ENCODE measurements at regions not wholly inside any gene's neighbourhood (a gene's known extent, or its start where the extent isn't known, plus 50 kb on each side); places are given as distances from the start of the nearest gene placed in this dataset.

DNA sequence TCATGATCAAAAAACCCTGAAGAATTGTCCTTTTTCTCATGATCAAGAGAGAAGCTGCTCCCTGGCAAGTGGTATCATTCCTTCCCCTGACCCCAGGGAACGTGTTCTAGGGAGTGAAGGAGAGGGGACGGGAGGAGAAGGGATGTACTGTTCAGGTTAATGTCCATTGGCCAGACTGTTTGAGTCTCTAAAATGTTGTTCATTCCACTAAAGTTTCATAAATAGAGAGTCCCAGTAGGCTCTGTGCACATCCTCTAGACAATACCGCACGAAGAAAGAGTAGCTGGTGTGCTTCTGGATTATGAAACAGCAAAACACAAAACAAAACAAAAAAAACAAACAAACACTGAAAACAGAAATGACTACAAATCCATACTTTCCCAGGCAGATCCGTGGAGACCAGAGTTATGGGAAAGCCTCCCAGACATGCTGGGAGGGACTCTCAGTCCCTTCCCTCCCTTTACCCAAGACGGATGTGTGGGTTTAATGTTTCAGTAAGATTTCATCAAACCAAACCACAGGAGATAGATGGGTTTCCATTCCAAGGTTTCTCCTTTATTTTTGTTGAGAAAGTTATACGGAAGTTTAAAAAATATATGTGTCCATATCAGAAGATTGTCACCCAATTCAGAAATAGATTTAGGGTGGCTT is 66.5 kb upstream of the TNS3 start:
- Histone ChIP-seq H2BK12ac (ENCODE audit: low read depth, low read length) (no peak overlapping the region), H3K23me2 (ENCODE audit: low read depth, low read length) (no peaks in the 10 kb centered on the region), H2BK5ac (ENCODE audit: low read depth, low read length) (no peak overlapping the region), H3K23ac (ENCODE audit: insufficient read length) (no peak overlapping the region), H4K91ac (replicated peaks; ENCODE audit: insufficient read length, low read length) (no peak overlapping the region), H2BK20ac (ENCODE audit: low read length) (no peak overlapping the region), H3K79me1 (ENCODE audit: low read depth, low read length) (no peaks in the 10 kb centered on the region), H3K56ac (replicated peaks; ENCODE audit: insufficient read length, low read depth, low read length) (no peak overlapping the region), H3K14ac (ENCODE audit: insufficient read length) (no peak overlapping the region), H4K5ac (ENCODE audit: insufficient read length, low read depth, low read length) (no peak overlapping the region), H2BK15ac (ENCODE audit: low read length) (no peak overlapping the region), H2AK5ac (ENCODE audit: low read depth, low read length) (no peak overlapping the region), H3K27ac (ENCODE audit: low read depth, low read length) (no peak overlapping the region), H3K79me2 (ENCODE audit: control insufficient read depth in 1 of 2, insufficient read depth in 2 of 2, low read length in 2 of 2) (no peaks in the 10 kb centered on the region), H3K4me1 (replicated peaks in 1 of 4; ENCODE audit: control insufficient read depth in 3 of 4, insufficient read depth in 4 of 4, low read length in 3 of 4) (peaks cover 0 to 6% (median 0%) of the 10 kb centered on the region in 4 experiments; a peak in 2 of 7 replicates), H3K27me3 (replicated peaks in 1 of 4; ENCODE audit: control insufficient read depth in 3 of 4, extremely low read depth in 1 of 4, insufficient read depth in 3 of 4, low read length in 3 of 4) (no peaks in the 10 kb centered on the region), H3K18ac (ENCODE audit: extremely low read depth, low read length) (no peak overlapping the region), H3K9ac (replicated peaks in 1 of 4; ENCODE audit: extremely low read depth in 1 of 4, low read depth in 3 of 4, low read length in 3 of 4) (no peak overlapping the region), H3K4ac (replicated peaks; ENCODE audit: insufficient read length, low read depth, low read length) (no peak overlapping the region), H3K36me3 (ENCODE audit: control insufficient read depth in 2 of 4, insufficient read depth in 4 of 4, low read length in 3 of 4) (no peaks in the 10 kb centered on the region), H2AFZ (ENCODE audit: low read length) (no peak overlapping the region), H2BK120ac (replicated peaks; ENCODE audit: low read depth, low read length) (no peak overlapping the region), H4K8ac (ENCODE audit: extremely low read depth, insufficient read depth, low read length) (no peak overlapping the region), H4K20me1 (replicated peaks in 1 of 2; ENCODE audit: control insufficient read depth in 1 of 2, insufficient read depth in 2 of 2, low read length in 2 of 2) (no peaks in the 10 kb centered on the region), H3K4me3 (ENCODE audit: extremely low read depth in 1 of 4, insufficient read depth in 2 of 4, low read depth in 3 of 4, low read length in 4 of 4) (no peak overlapping the region), H3K4me2 (ENCODE audit: insufficient read depth in 1 of 2, low read depth in 2 of 2, low read length in 2 of 2) (no peak overlapping the region), H3K9me3 (ENCODE audit: insufficient read depth in 2 of 2, low read depth in 1 of 2, low read length in 1 of 2) (no peaks in the 10 kb centered on the region)
- POLR2A ChIA-PET (ENCODE audit: partially characterized antibody) = no interaction called here
- FAIRE-seq (no peak), DNase-seq (ENCODE audit: low read depth in 1 of 2, low spot score in 2 of 2) (no peak)
- CTCF ChIA-PET (ENCODE audit: partially characterized antibody) = interaction anchor here (0.6 to 2.0 kb wide), 4 partner anchors 10 to 1741 kb away, joined by 3 to 6 read pairs (median 4); no protein-coding TSS in a partner anchor
- WGBS, 2 experiments (ENCODE audit: extremely low coverage in 1 of 2, insufficient coverage in 1 of 2, insufficient read length in 1 of 2, insufficient replicate concordance in 2 of 2, low coverage in 1 of 2, low lambda C conversion rate in 2 of 2, missing lambda C conversion rate in 1 of 2) = 84% methylated on average over 7 of the region's 7 CpGs; no CpG with 5 or more reads in 1 of the 2 experiments
- TF ChIP-seq, protein P1, sequence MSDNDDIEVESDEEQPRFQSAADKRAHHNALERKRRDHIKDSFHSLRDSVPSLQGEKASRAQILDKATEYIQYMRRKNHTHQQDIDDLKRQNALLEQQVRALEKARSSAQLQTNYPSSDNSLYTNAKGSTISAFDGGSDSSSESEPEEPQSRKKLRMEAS (IDR thresholded peaks at IDR 0.05) = no peak
- no peak for TF ChIP-seq FOSL1 (IDR thresholded peaks at IDR 0.05; ENCODE audit: insufficient read depth, low read depth, low read length)
- no peak for TF ChIP-seq TAF1 (IDR thresholded peaks at IDR 0.05; ENCODE audit: low read depth, low read length)
- no peak for TF ChIP-seq MAFK (IDR thresholded peaks at IDR 0.05; ENCODE audit: low read depth, low read length)
- TF ChIP-seq RXRA (IDR thresholded peaks at IDR 0.05; ENCODE audit: insufficient read depth, low read depth, low read length) = no peak
- TF ChIP-seq EGR1 (IDR thresholded peaks at IDR 0.05; ENCODE audit: borderline replicate concordance, low read depth, low read length) = no peak
- TF ChIP-seq EP300 (IDR thresholded peaks at IDR 0.05; ENCODE audit: borderline replicate concordance in 1 of 2, low read depth in 2 of 2, low read length in 2 of 2) = no peak
- no peak for TF ChIP-seq JUN (IDR thresholded peaks at IDR 0.05; ENCODE audit: low read depth, low read length)
- TF ChIP-seq BACH1 (IDR thresholded peaks at IDR 0.05; ENCODE audit: low read length) = no peak
- TF ChIP-seq, protein P2, sequence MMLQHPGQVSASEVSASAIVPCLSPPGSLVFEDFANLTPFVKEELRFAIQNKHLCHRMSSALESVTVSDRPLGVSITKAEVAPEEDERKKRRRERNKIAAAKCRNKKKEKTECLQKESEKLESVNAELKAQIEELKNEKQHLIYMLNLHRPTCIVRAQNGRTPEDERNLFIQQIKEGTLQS (IDR thresholded peaks at IDR 0.05; ENCODE audit: insufficient read depth, low read depth, low read length) = no peak
- TF ChIP-seq SP2 (IDR thresholded peaks at IDR 0.05; ENCODE audit: low read length) = no peak
- no peak for TF ChIP-seq TCF12 (IDR thresholded peaks at IDR 0.05; ENCODE audit: low read depth, low read length)
- no peak for TF ChIP-seq POU5F1 (IDR thresholded peaks at IDR 0.05; ENCODE audit: low read depth, low read length)
